ENCODE measurements at regions not wholly inside any gene's neighbourhood (a gene's known extent, or its start where the extent isn't known, plus 50 kb on each side); places are given as distances from the start of the nearest gene placed in this dataset.

DNA sequence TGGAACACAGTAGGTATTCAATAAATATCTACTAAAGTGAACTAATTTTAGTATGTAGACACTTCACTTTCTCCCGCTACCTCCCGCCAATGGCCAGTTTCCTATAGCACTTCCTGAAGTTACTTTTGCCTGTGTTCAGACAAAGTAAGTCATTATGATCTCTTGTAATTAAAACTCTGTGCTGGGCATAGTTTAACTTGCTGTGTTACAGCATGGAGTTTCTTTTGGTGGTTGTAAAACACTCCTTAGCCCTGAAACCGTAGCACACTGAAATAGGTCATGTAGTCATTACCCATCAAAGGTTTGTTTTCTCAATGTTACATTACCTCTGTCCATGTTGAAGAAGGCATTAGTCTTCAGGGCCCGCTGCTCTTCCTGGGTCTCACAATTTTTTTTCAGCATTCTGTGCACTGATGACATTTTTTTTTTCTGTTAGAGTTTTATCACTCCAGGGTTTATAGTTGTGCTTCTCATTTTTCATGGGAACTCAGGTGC is 54.0 kb upstream of the CENPW start:
- no peak for DNase-seq (ENCODE audit: low read depth)

Measured in myocyte (in vitro differentiated cells).